ENCODE measurements at regions not wholly inside any gene's neighbourhood (a gene's known extent, or its start where the extent isn't known, plus 50 kb on each side); places are given as distances from the start of the nearest gene placed in this dataset.
"Not testable (repeated sequence)": the region's sequence is repeated elsewhere in the genome, so short reads cannot be mapped to it uniquely, and the experiment has no call there.

- not testable (repeated sequence) for TF ChIP-seq CTCF (conservative IDR thresholded peaks at IDR 0.05; ENCODE audit: low read depth, low read length); EZH2 (IDR thresholded peaks at IDR 0.05; ENCODE audit: borderline replicate concordance, low read depth, low read length, poor library complexity, severe bottlenecking)
Observed at GRCh38 chr16:34097326-34097725, 637.9 kb downstream of the TP53TG3F start.

Data from A673 (cell line).